ENCODE measurements at regions not wholly inside any gene's neighbourhood (a gene's known extent, or its start where the extent isn't known, plus 50 kb on each side); places are given as distances from the start of the nearest gene placed in this dataset.

GRCh38 chr4:138868562-138868961 lies 147.0 kb upstream of the NOCT start:
- TF ChIP-seq SIN3A (IDR thresholded peaks at IDR 0.05; ENCODE audit: borderline replicate concordance, insufficient read depth, low read length) (no peak), POLR2AphosphoS5 (IDR thresholded peaks at IDR 0.05; ENCODE audit: low read depth, low read length) (no peak)

All from PFSK-1 (cell line).